ENCODE measurements at regions not wholly inside any gene's neighbourhood (a gene's known extent, or its start where the extent isn't known, plus 50 kb on each side); places are given as distances from the start of the nearest gene placed in this dataset.
A peak's percentile ranks its signal among the peaks of the same experiment; 100 is the strongest.
"Not testable (repeated sequence)": the region's sequence is repeated elsewhere in the genome, so short reads cannot be mapped to it uniquely, and the experiment has no call there.

- no peak for DNase-seq
Measured at GRCh38 chr2:147451902-147452515, 392.8 kb upstream of the ACVR2A start.

- DNase-seq, result no peak
Measured at GRCh38 chr2:147450661-147451510, 393.9 kb upstream of the ACVR2A start.

GRCh38 chr2:147449323-147449991, 395.4 kb upstream of the ACVR2A start:
- DNase-seq, result peak; percentile 34

- no peak for DNase-seq
Measured at GRCh38 chr2:147442816-147443215, 402.0 kb upstream of the ACVR2A start.

- no peak for DNase-seq
Measured at GRCh38 chr2:147441182-147441581, 403.6 kb upstream of the ACVR2A start.

- no peak for DNase-seq
Measured at GRCh38 chr2:147440734-147441133, 404.1 kb upstream of the ACVR2A start.

- DNase-seq, result no peak
Measured at GRCh38 chr2:147439986-147440385, 404.8 kb upstream of the ACVR2A start.

- no peak for DNase-seq
Measured at GRCh38 chr2:147438882-147439281, 405.9 kb upstream of the ACVR2A start.

- DNase-seq, result no peak
Measured at GRCh38 chr2:147433822-147434221, 411.0 kb upstream of the ACVR2A start.

- no peak for DNase-seq
Measured at GRCh38 chr2:147430408-147430807, 414.4 kb upstream of the ACVR2A start.

GRCh38 chr2:147428120-147428747, 416.6 kb upstream of the ACVR2A start:
- no peak for DNase-seq

GRCh38 chr2:147425437-147426029, 419.3 kb upstream of the ACVR2A start:
- no peak for DNase-seq

GRCh38 chr2:147424766-147425165, 420.1 kb upstream of the ACVR2A start:
- no peak for DNase-seq

GRCh38 chr2:147420947-147421675, 423.7 kb upstream of the ACVR2A start:
- no peak for DNase-seq

- DNase-seq, result no peak
Measured at GRCh38 chr2:147420517-147420916, 424.3 kb upstream of the ACVR2A start.

GRCh38 chr2:147416099-147416498, 428.7 kb upstream of the ACVR2A start:
- DNase-seq, result no peak

GRCh38 chr2:147414656-147415055, 430.2 kb upstream of the ACVR2A start:
- DNase-seq, result not testable (repeated sequence)

- no peak for DNase-seq
Measured at GRCh38 chr2:147408357-147408756, 436.5 kb upstream of the ACVR2A start.

- no peak for DNase-seq
Measured at GRCh38 chr2:147405651-147406050, 439.2 kb upstream of the ACVR2A start.

GRCh38 chr2:147398996-147399395, 445.8 kb upstream of the ACVR2A start:
- DNase-seq, result no peak

- DNase-seq, result no peak
Measured at GRCh38 chr2:147398301-147398700, 446.5 kb upstream of the ACVR2A start.

GRCh38 chr2:147396890-147397289, 447.9 kb upstream of the ACVR2A start:
- no peak for DNase-seq
